K562 (cell line): ENCODE measurements at regions not wholly inside any gene's neighbourhood (a gene's known extent, or its start where the extent isn't known, plus 50 kb on each side); places are given as distances from the start of the nearest gene placed in this dataset.

ENCODE experiments used
- ATAC-seq: fragments of 200-7000 bp; cut with Tn5 transposase; 3 replicates; pipeline ENCODE4 v1.9.1; 2020; ENCODE audit warnings: moderate library complexity
- BruUV-seq: library from RNA; stranded (reverse); fragments of 400-500 nt; replicated peaks from 2 replicates; lab custom pipeline; 2021; lab: Mats Ljungman, UMichigan
- CTCF ChIA-PET: fragments of 300-600 bp; formaldehyde crosslinking; extraction: SDS; loops from one replicate; lab custom pipeline; 2021; ENCODE audit warnings: low intra/inter-chr PET ratio; lab: Yijun Ruan, JAX
- POLR2A ChIA-PET: fragments of 300-600, 350-650 bp; sonication (Branson Sonifier 250); formaldehyde crosslinking; extraction: SDS; loops from one replicate; lab custom pipeline; 2021; ENCODE audit warnings: antibody characterized with exemption, inconsistent platforms; lab: Yijun Ruan, JAX
- DNase-seq, 4 experiments: peaks; one replicate each; pipeline versions ENCODE4 v3.0.0 to v3.0.0-alpha.2; 2011 to 2018; ENCODE audit warnings: low spot score in 3 of 4, mixed read lengths in 3 of 4; ENCODE audit errors: extremely low read depth in 1 of 4
- FAIRE-seq: peaks from 2 replicates; lab custom pipeline; 2011; peaks lifted over from hg19 to GRCh38; lab: Jason Lieb, UNC
- H2AFZ ChIP-seq: 2 replicates; pipeline ENCODE4 v1.6.0; 2011; ENCODE audit warnings: low read depth, low read length, control low read depth, inconsistent platforms
- H3K27ac ChIP-seq: fragments of 200-600 bp; 3 replicates; pipeline ENCODE4 v1.8.0; 2011; ENCODE audit warnings: low read depth, mild to moderate bottlenecking, control low read depth, inconsistent platforms, low read length, moderate library complexity, mixed read lengths; ENCODE audit errors: extremely low read depth
- H3K27me3 ChIP-seq, 2 experiments: fragments of 300-600 bp in 1 of 2; 2 replicates in 1 of 2; 3 replicates in 1 of 2; pipeline versions ENCODE4 v1.6.0 to v1.8.0; 2011; ENCODE audit warnings: inconsistent platforms in 2 of 2, low read length in 2 of 2, mild to moderate bottlenecking in 1 of 2, mixed read lengths in 1 of 2, moderate library complexity in 1 of 2; ENCODE audit not compliant: control insufficient read depth in 2 of 2, insufficient read depth in 2 of 2
- H3K36me3 ChIP-seq: fragments of 300-600 bp; 3 replicates; pipeline ENCODE4 v1.8.0; 2011; ENCODE audit warnings: mild to moderate bottlenecking, low read length, inconsistent platforms; ENCODE audit not compliant: control insufficient read depth, insufficient read depth
- H3K4me1 ChIP-seq, 2 experiments: fragments of 200-600 bp in 1 of 2; replicated peaks in 1 of 2; 2 replicates in 1 of 2; 3 replicates in 1 of 2; pipeline versions ENCODE4 v1.5.1 to v1.8.0; 2011; ENCODE audit warnings: inconsistent platforms in 2 of 2, low read length in 2 of 2, mild to moderate bottlenecking in 1 of 2, mixed read lengths in 1 of 2, moderate library complexity in 1 of 2; ENCODE audit not compliant: control insufficient read depth in 2 of 2, insufficient read depth in 2 of 2
- H3K4me2 ChIP-seq: 2 replicates; pipeline ENCODE4 v1.6.1; 2011; ENCODE audit warnings: low read length, control low read depth, inconsistent platforms, mixed read lengths; ENCODE audit not compliant: insufficient read depth
- H3K4me3 ChIP-seq: fragments of 200-600 bp; sonication (generic), shearing (Covaris generic); 2 replicates; pipeline ENCODE4 v1.5.1; 2016; ENCODE audit warnings: control low read depth, inconsistent platforms
- H3K79me2 ChIP-seq: fragments of 200-600 bp; 3 replicates; pipeline ENCODE4 v1.8.0; 2011; ENCODE audit warnings: low read length, inconsistent platforms; ENCODE audit not compliant: control insufficient read depth, insufficient read depth
- H3K9ac ChIP-seq, 2 experiments: 2 replicates each; pipeline versions ENCODE4 v1.6.0 to v1.6.1; 2011; ENCODE audit warnings: low read depth in 2 of 2, low read length in 2 of 2, control low read depth in 1 of 2, inconsistent platforms in 1 of 2, mild to moderate bottlenecking in 1 of 2, mixed read lengths in 1 of 2; ENCODE audit not compliant: insufficient read depth in 1 of 2
- H3K9me1 ChIP-seq: one replicate; pipeline ENCODE4 v1.6.0; 2011; ENCODE audit warnings: inconsistent platforms, mild to moderate bottlenecking, low read length, moderate library complexity; ENCODE audit not compliant: control insufficient read depth, insufficient read depth
- H3K9me3 ChIP-seq: replicated peaks from 2 replicates; pipeline ENCODE4 v1.5.1; 2011; ENCODE audit warnings: low read depth, low read length, inconsistent platforms; ENCODE audit not compliant: control insufficient read depth, insufficient read depth
- H4K20me1 ChIP-seq: replicated peaks from 2 replicates; pipeline ENCODE4 v1.6.1; 2011; ENCODE audit warnings: low read length, inconsistent platforms, mixed read lengths; ENCODE audit not compliant: control insufficient read depth, insufficient read depth
- CBFA2T2 ChIP-seq: fragments of 450-650 bp; conservative IDR thresholded peaks from 2 replicates; pipeline ENCODE4 v1.6.1; 2017; ENCODE audit warnings: mild to moderate bottlenecking
- FOXP1 ChIP-seq: sonication (generic); formaldehyde crosslinking; IDR thresholded peaks from 2 replicates; pipeline ENCODE4 v1.8.0; 2022; ENCODE audit warnings: mild to moderate bottlenecking, missing genetic modification reagents
- HMGN3 ChIP-seq: IDR thresholded peaks from 2 replicates; pipeline ENCODE4 v1.6.1; 2011; ENCODE audit warnings: borderline replicate concordance, low read depth, mild to moderate bottlenecking, mixed read lengths, low read length; ENCODE audit not compliant: insufficient read length; ENCODE audit errors: extremely low read depth
- ILF3 ChIP-seq: fragments of 450-650 bp; IDR thresholded peaks from 2 replicates; pipeline ENCODE4 v1.6.1; 2018; ENCODE audit warnings: antibody characterized with exemption, mild to moderate bottlenecking, moderate library complexity, borderline replicate concordance
- NFYB ChIP-seq: IDR thresholded peaks from 2 replicates; pipeline ENCODE4 v1.6.1; 2011; ENCODE audit warnings: mild to moderate bottlenecking, moderate library complexity; ENCODE audit not compliant: insufficient read length; ENCODE audit errors: extremely low read depth
- RFX5 ChIP-seq: IDR thresholded peaks from 2 replicates; pipeline ENCODE4 v1.6.1; 2011; ENCODE audit warnings: low read depth, mild to moderate bottlenecking, improper control_type of control experiment, low read length
- ZBTB8A ChIP-seq: fragments of 450-650 bp; IDR thresholded peaks from 2 replicates; pipeline ENCODE4 v1.6.1; 2018; ENCODE audit warnings: mild to moderate bottlenecking, moderate library complexity; ENCODE audit not compliant: partially characterized antibody
- WGBS: fragments of 100-300 bp; shearing (Covaris generic); methylation state at CpG from one replicate; pipeline ENCODE4 v1.1.6; 2016; ENCODE audit warnings: low coverage, mixed read lengths; ENCODE audit not compliant: insufficient coverage; ENCODE audit errors: missing lambda C conversion rate; 5-methylcytosine and 5-hydroxymethylcytosine counted together
- in situ Hi-C: fragments of 300-500 bp; cut with MboI; formaldehyde crosslinking; loops from 4 replicates; pipeline ENCODE4 v1.15.0; 2018; ENCODE audit warnings: inconsistent platforms, mixed read lengths
- intact Hi-C: fragments of 100-400 bp; cut with micrococcal nuclease; formaldehyde crosslinking; loops from 2 replicates; pipeline ENCODE4 v1.14.2; 2022
- TF ChIP-seq, protein P1 (sequence below), 2 experiments: IDR thresholded peaks in 1 of 2; conservative IDR thresholded peaks in 1 of 2; 2 replicates each; pipeline ENCODE4 v1.6.1; 2016; ENCODE audit warnings: low read depth in 2 of 2, mild to moderate bottlenecking in 1 of 2, missing compliant biosample characterization in 1 of 2, missing genetic modification characterization in 1 of 2, moderate library complexity in 1 of 2
- TF ChIP-seq, protein P2 (sequence below): fragments of 450-650 bp; formaldehyde crosslinking; conservative IDR thresholded peaks from 2 replicates; pipeline ENCODE4 v1.4.0; 2022; ENCODE audit warnings: mild to moderate bottlenecking, missing genetic modification characterization
- TF ChIP-seq, protein P3 (sequence below): fragments of 450-650 bp; formaldehyde crosslinking; IDR thresholded peaks from 2 replicates; pipeline ENCODE4 v1.4.0; 2022; ENCODE audit warnings: missing genetic modification characterization
- TF ChIP-seq, protein P4 (sequence below): sonication (generic); formaldehyde crosslinking; IDR thresholded peaks from 2 replicates; pipeline ENCODE4 v1.8.1; 2022; ENCODE audit warnings: missing genetic modification reagents

DNA sequence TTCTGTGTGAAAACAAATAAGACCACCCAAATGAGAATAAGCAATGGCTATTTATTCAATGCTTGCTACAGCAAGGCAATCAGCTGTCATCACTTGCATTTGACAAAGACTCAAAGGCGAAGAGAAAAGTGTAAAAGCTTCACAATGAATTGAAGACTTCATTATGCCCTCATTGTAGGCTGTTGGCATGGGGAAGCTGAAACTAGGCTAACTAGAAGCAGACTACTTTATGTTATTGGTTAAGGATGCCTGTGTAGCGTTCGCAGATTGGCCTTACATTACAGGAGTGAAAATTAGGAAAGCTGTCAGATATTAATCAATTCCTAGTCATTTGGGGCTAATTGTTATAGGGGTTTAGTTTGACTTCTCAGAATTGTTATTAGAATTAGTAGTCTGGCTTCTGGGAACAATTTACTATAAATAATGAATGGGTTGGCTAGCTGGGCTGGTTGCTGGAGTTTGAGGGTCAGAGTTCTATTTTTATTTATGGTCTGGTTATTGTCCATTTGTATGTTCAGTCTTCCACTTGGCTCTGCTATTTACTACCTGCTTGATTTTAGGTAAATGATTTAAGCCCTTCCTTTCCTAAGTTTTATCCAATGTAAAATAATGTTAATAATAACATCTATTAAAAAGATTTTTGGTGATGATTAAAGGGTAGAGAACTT is 437.2 kb upstream of the SYT4 start:
- Histone ChIP-seq H3K27ac (no peak overlapping the region), H3K4me3 (no peak overlapping the region), H3K36me3 (no peaks in the 10 kb centered on the region), H3K4me2 (no peak overlapping the region), H3K4me1 (no peaks in the 10 kb centered on the region), H3K9ac (no peak overlapping the region), H4K20me1 (no peaks in the 10 kb centered on the region), H3K27me3 (no peaks in the 10 kb centered on the region), H2AFZ (no peak overlapping the region), H3K79me2 (no peaks in the 10 kb centered on the region), H3K9me3 (no peaks in the 10 kb centered on the region), H3K9me1 (no peaks in the 10 kb centered on the region)
- BruUV-seq: no TSS peak
- TF ChIP-seq, protein P1, sequence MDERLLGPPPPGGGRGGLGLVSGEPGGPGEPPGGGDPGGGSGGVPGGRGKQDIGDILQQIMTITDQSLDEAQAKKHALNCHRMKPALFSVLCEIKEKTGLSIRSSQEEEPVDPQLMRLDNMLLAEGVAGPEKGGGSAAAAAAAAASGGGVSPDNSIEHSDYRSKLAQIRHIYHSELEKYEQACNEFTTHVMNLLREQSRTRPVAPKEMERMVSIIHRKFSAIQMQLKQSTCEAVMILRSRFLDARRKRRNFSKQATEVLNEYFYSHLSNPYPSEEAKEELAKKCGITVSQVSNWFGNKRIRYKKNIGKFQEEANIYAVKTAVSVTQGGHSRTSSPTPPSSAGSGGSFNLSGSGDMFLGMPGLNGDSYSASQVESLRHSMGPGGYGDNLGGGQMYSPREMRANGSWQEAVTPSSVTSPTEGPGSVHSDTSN (CRISPR knock-in tag; IDR thresholded peaks at IDR 0.05; ENCODE audit: low read depth): no peak
- TF ChIP-seq, protein P1 (tag; conservative IDR thresholded peaks at IDR 0.05; ENCODE audit: low read depth): no peak
- TF ChIP-seq, protein P2, sequence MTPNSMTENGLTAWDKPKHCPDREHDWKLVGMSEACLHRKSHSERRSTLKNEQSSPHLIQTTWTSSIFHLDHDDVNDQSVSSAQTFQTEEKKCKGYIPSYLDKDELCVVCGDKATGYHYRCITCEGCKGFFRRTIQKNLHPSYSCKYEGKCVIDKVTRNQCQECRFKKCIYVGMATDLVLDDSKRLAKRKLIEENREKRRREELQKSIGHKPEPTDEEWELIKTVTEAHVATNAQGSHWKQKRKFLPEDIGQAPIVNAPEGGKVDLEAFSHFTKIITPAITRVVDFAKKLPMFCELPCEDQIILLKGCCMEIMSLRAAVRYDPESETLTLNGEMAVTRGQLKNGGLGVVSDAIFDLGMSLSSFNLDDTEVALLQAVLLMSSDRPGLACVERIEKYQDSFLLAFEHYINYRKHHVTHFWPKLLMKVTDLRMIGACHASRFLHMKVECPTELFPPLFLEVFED (CRISPR knock-in tag): no peak
- TF ChIP-seq, protein P3, sequence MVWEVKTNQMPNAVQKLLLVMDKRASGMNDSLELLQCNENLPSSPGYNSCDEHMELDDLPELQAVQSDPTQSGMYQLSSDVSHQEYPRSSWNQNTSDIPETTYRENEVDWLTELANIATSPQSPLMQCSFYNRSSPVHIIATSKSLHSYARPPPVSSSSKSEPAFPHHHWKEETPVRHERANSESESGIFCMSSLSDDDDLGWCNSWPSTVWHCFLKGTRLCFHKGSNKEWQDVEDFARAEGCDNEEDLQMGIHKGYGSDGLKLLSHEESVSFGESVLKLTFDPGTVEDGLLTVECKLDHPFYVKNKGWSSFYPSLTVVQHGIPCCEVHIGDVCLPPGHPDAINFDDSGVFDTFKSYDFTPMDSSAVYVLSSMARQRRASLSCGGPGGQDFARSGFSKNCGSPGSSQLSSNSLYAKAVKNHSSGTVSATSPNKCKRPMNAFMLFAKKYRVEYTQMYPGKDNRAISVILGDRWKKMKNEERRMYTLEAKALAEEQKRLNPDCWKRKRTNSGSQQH (CRISPR knock-in tag): no peak
- TF ChIP-seq CBFA2T2: no peak
- TF ChIP-seq HMGN3: no peak
- TF ChIP-seq FOXP1: no peak
- TF ChIP-seq ILF3: no peak
- no peak for TF ChIP-seq RFX5
- TF ChIP-seq ZBTB8A: no peak
- no peak for TF ChIP-seq NFYB
- TF ChIP-seq, protein P4, sequence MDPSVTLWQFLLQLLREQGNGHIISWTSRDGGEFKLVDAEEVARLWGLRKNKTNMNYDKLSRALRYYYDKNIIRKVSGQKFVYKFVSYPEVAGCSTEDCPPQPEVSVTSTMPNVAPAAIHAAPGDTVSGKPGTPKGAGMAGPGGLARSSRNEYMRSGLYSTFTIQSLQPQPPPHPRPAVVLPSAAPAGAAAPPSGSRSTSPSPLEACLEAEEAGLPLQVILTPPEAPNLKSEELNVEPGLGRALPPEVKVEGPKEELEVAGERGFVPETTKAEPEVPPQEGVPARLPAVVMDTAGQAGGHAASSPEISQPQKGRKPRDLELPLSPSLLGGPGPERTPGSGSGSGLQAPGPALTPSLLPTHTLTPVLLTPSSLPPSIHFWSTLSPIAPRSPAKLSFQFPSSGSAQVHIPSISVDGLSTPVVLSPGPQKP: no peak
- in situ Hi-C loops: no loop called here
- FAIRE-seq (no peak), DNase-seq (no peak), ATAC-seq (no peak)
- intact Hi-C loops: no loop called here
- ChIA-PET CTCF (no interaction called here), POLR2A (no interaction called here)
- 0% methylated on average over 3 of the region's 3 CpGs for WGBS
